ENCODE measurements at regions not wholly inside any gene's neighbourhood (a gene's known extent, or its start where the extent isn't known, plus 50 kb on each side); places are given as distances from the start of the nearest gene placed in this dataset.

DNA sequence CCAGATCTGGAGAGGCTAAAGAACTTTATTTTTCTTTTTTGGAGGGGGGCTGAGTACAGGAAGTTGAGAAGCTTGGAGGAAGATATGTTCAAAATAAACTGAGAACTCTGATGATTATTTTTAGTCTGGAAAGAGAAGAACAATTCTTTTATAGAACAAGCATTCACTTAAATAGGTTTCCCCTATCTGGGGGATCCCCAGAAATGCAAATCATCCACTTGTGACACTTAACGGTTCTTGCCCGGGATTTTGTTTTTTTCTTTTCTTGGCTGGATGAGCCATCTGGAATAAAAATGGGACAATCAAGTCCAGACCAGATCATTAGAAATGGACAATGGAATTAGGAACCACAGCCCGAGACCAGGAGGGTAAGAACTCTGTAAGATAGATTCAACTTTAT is 95.9 kb upstream of the EGR2 start:
- DNase-seq (ENCODE audit: low read depth): no peak
- Histone ChIP-seq H3K36me3 (ENCODE audit: control insufficient read depth, insufficient read depth, low read length) (no peaks in the 10 kb centered on the region), H3K27me3 (ENCODE audit: control insufficient read depth, insufficient read depth, low read length) (no peaks in the 10 kb centered on the region), H3K4me3 (ENCODE audit: low read depth, low read length) (no peak overlapping the region)
- TF ChIP-seq, protein P1, sequence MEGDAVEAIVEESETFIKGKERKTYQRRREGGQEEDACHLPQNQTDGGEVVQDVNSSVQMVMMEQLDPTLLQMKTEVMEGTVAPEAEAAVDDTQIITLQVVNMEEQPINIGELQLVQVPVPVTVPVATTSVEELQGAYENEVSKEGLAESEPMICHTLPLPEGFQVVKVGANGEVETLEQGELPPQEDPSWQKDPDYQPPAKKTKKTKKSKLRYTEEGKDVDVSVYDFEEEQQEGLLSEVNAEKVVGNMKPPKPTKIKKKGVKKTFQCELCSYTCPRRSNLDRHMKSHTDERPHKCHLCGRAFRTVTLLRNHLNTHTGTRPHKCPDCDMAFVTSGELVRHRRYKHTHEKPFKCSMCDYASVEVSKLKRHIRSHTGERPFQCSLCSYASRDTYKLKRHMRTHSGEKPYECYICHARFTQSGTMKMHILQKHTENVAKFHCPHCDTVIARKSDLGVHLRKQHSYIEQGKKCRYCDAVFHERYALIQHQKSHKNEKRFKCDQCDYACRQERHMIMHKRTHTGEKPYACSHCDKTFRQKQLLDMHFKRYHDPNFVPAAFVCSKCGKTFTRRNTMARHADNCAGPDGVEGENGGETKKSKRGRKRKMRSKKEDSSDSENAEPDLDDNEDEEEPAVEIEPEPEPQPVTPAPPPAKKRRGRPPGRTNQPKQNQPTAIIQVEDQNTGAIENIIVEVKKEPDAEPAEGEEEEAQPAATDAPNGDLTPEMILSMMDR (IDR thresholded peaks at IDR 0.05; ENCODE audit: insufficient read depth, low read length, poor library complexity, severe bottlenecking): no peak

DNA sequence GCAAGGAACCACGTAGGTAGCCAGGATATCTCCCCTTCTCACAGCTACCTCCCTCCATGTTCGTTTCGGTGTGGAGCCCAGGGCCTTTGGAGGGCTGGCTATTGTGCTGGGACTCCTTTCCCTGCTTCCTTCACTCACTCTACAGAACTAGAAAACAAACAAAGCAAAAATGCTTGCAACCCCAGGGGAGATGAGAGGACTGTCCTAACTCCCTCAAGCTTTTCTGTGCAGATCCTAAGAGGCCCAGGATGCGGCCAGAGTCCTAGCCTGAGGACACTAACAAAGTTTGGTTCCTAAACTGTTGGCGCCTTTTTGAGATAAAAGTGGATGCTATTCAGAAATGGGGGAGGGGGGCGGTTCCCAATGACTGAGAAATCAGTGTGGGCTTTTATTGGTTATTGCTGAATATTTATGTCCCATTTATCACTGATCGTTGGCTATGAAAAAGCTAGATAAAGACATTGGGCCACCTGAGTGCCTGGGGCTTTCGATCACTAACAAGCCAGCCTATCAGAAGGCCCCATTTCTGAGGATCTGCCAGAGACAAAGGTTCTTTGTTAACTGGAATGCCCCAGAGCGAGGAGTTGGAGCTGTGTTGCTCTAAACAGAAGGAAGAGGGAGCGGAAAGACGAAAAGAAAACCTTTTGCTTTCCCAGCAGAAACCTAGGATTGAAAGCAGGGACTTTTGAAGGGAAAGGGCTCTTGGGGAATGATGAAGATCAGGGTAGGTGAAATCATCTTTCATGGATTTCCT is 95.2 kb upstream of the EGR2 start:
- Histone ChIP-seq H3K27me3 (ENCODE audit: control insufficient read depth, insufficient read depth, low read length) (no peaks in the 10 kb centered on the region), H3K4me3 (ENCODE audit: low read depth, low read length) (no peak overlapping the region), H3K36me3 (ENCODE audit: control insufficient read depth, insufficient read depth, low read length) (no peaks in the 10 kb centered on the region)
- no peak for DNase-seq (ENCODE audit: low read depth)
- TF ChIP-seq, protein P1 (IDR thresholded peaks at IDR 0.05; ENCODE audit: insufficient read depth, low read length, poor library complexity, severe bottlenecking): no peak

GRCh38 chr10:62907470-62908212 is 91.5 kb upstream of the EGR2 start:
- Histone ChIP-seq H3K36me3 (ENCODE audit: control insufficient read depth, insufficient read depth, low read length) (no peaks in the 10 kb centered on the region), H3K27me3 (ENCODE audit: control insufficient read depth, insufficient read depth, low read length) (no peaks in the 10 kb centered on the region), H3K4me3 (ENCODE audit: low read depth, low read length) (no peak overlapping the region)
- TF ChIP-seq, protein P1 (IDR thresholded peaks at IDR 0.05; ENCODE audit: insufficient read depth, low read length, poor library complexity, severe bottlenecking): no peak
- DNase-seq (ENCODE audit: low read depth): no peak

DNA sequence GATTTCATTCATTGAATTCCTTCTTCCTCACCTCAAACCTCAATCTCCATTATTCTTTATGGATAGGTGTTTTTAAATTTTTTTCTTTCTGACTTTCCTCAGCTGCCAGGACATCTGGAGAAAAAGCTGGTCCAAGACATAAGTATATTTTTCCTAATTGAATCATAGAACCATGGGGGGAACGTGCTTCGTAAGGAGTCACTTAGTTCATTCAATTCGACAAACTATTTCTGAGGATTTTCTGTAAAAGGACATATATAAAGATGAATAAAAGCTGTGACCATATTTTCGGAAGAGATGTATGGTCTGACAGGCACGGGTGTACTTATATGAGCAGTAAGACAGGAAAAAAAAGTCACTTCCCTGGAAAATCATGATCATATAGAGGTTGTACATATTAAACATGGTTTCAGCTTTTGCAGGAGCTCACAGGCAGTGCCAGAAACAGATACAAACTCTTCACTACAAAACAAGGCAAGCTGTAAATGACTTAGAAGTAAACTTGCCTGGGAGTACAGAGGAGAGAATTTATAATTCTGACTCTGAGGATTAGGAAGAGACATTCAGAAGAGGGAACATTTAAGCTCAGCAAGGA is 88.2 kb upstream of the EGR2 start:
- TF ChIP-seq, protein P1 (IDR thresholded peaks at IDR 0.05; ENCODE audit: insufficient read depth, low read length, poor library complexity, severe bottlenecking): no peak
- no peak overlapping the region for H3K4me3 ChIP-seq (ENCODE audit: low read depth, low read length)
- H3K36me3 ChIP-seq (ENCODE audit: control insufficient read depth, insufficient read depth, low read length): no peaks in the 10 kb centered on the region
- no peak for DNase-seq (ENCODE audit: low read depth)
- no peaks in the 10 kb centered on the region for H3K27me3 ChIP-seq (ENCODE audit: control insufficient read depth, insufficient read depth, low read length)

- DNase-seq (ENCODE audit: low read depth): no peak
- TF ChIP-seq, protein P1 (IDR thresholded peaks at IDR 0.05; ENCODE audit: insufficient read depth, low read length, poor library complexity, severe bottlenecking): no peak
These were observed 87.7 kb upstream of the EGR2 start for GRCh38 chr10:62903828-62904227.

More at GRCh38 chr10:62903828-62904227, 87.7 kb upstream of the EGR2 start:
- Histone ChIP-seq H3K4me3 (ENCODE audit: low read depth, low read length) (no peak overlapping the region), H3K27me3 (ENCODE audit: control insufficient read depth, insufficient read depth, low read length) (no peaks in the 10 kb centered on the region), H3K36me3 (ENCODE audit: control insufficient read depth, insufficient read depth, low read length) (no peaks in the 10 kb centered on the region)
